HG03159 (cell line): ENCODE measurements at regions not wholly inside any gene's neighbourhood (a gene's known extent, or its start where the extent isn't known, plus 50 kb on each side); places are given as distances from the start of the nearest gene placed in this dataset.

Experiments
- ATAC-seq: cut with Tn5 transposase; IDR thresholded peaks from one replicate; pipeline ENCODE4 v1.9.1; 2021; ENCODE audit warnings: mild to moderate bottlenecking, moderate library complexity; ENCODE audit not compliant: unreplicated experiment

DNA sequence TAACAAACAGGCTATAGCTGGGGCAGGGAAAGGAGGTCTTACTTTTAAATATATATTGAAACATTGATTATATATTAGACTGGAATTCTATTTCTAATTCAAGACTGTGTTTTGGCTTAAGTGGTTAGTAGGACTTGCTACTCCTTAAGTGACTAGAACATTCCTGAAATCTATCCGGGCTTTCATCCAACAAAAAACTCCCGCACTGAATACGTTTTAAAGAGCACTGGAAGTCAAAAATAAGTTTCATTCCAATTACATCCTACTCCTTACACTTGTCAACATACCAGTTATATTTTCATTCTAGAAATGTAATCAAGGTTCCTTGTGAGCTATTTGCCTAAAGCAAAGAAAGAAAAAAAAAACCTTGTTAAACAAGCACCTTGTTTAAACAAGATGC is 204.6 kb downstream of the SP3 start:
- ATAC-seq = no peak

DNA sequence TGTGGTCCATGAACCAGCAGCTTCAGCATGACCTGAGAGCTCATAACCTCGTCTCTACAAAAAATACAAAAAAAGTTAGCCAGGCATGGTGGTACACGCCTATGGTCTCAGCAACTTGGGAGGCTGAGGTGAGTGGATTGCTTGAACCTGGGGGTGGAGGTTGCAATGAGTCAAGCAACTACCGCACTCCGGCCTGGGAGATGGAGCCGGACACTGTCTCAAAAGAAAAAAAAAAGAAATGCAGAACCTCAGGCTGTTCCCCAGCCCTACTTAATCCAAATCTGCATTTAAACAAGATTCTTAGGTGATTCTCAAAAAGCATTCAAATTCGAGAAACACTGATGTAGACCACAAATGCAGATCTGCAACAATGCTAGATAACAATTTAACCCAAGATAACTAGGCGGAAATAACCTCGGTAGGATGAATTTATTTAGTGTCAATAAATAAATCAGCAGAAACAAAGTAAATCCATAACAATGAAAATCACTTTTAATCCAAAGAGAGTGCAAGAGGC is 203.5 kb downstream of the SP3 start:
- ATAC-seq = no peak

DNA sequence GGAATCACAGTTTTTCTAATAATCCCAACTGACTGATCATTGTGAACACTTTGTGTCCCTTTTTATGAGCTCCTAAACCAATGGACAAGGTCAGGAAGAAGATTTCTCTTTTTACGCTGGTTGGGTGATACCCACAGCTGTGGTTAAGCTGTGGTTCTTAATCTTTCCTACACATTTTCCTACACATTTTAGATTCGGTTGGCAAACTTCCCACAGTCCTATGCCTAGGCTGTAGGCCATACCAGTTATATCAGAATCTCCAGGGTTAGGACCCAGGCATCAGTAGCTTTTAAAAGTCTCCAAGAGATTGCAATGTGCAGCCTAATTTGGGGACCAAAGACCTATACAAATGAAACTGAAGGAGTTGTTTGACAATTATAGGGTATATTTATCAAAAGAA is 203.0 kb downstream of the SP3 start:
- no peak for ATAC-seq

DNA sequence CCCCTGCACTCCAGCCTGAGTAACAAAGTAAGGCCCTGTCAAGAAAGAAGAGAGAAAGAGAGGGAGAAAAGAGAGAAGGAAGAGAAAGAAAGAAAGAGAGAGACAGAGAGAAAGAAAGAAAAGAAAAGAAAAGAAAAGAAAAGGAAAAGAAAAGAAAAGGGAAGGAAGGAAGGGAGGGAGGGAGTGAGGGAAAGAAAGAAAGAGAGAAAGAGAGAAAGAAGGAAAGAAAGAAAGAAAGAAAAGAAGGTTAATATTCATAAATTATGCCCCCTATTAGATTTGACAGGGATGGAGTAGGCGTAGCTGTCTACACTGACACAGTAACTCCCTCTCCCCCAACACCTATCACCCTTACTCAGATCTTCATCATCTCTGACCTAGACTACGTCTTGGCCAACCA is 202.3 kb downstream of the SP3 start:
- ATAC-seq = no peak

DNA sequence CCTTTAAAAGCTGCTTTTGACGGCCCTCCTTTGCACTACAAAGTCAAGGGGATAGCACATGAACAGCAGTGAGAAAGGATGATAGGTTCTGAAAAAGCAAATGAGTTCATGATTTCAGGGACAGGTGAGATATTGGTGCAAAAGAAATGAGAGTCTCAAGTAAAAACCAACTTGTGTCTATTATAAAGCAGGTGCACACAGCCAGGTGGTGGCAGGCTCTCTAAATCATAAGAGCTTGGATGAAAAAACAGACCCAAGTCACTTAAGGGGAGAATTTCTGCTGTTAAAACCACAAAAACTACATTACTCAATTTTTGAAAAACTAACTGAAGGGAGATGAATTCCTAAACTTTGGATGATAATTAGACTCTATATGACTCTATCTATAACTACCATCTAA is 201.5 kb downstream of the SP3 start:
- ATAC-seq = no peak

DNA sequence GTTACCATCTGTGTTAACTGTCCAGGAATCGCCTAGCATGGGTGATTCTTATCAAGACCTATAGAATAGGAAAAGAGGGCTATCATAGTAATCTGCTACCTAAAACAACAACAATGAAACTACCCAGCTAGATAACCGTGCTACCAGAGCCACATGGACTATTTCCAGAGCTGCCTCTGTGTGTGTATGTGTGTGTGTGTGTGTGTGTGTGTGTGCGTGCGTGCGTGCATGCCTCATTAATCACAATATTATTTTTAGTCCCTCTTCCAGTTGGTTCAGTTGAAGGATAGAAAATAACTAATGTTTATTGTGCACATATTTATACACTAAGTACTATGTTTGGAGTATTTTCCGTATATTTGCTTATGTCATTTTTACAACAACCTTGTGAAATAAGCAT is 201.1 kb downstream of the SP3 start:
- no peak for ATAC-seq

DNA sequence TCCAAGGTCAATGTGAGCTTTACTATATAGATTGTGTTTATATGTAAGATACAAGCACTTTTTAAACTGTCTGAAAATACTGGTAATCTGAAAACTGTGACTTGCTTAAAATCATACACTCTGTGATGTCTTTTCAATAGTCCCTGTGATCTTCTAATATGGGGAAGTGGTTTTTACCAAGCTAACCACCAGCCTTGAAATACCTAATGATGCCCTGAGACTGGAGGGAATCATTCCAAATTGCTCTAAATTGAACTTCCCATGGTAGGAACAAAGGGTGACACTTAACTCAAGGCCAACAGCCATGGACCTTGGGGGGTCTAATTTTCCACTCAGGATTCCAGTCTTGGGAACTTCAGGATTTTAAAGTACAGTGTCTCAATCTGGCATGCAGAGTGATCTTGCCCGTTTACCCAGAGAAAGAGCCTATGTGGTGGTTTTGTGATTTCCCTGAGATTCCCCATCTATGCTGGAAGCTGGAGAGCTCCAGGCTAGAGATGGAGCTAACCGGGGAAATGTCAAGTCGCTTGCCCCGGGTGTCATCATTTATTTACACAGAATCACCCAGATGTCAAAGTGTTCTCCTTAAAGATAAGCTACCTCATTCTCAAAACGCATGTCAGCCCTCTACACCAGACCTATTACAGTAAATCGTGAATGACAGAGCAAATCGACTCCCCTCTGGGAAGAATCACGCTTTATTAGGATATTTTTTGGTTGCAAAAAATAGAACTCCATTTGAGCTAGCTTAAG is 198.5 kb downstream of the SP3 start:
- no peak for ATAC-seq

DNA sequence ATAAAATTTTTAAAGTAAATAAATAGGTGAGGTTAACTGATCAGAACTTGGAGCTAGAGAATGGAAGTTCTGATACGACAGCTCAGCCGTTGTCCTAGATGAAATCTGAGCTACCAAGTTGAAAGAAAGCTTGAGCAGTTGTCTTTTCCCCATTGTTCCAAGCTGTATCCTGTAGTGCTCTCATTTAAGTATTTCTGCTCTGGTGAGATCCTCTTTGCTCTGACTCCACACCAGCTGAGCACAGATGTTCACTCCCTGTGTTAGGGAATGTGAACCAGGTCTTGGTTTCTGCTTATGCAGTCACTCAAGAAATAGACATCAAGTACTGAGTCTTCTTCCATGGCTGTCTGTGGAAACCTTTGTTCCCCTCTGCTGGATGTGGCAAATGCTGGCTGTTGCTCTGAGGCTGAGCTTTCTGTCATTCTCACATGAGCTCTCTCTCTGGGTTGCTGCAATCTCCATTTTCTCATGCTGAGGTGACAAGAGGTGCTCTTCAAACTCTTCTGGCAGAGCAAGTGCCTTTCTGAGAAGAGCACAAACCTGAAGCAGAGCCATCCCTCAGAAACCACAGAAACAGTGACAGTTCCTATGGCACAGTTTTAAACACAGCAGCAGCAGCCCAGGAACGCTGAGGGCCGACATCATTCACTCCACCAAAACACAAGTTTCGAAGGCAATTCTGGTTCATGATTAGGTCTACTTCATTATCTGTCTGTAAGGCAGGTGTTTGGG is 194.1 kb downstream of the SP3 start:
- no peak for ATAC-seq

DNA sequence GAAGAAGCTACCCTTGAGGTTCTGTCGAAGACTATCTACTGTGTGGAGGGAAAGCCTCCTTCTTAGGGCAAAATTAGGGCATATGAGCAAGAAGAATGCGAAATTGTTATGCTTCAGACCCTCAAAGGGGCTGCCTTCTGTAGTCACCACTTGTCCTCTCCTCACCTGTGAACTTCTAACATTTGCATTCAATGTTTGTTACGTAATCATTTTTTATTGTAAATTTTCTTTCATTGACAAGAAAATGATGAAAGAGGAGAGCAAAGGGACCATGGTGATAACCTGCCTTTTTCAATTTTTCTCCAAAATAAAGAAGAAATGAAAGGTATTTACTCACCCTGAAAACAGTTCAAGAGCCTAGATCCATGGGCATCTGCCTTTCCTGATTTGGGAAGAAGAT is 193.0 kb downstream of the SP3 start:
- no peak for ATAC-seq

DNA sequence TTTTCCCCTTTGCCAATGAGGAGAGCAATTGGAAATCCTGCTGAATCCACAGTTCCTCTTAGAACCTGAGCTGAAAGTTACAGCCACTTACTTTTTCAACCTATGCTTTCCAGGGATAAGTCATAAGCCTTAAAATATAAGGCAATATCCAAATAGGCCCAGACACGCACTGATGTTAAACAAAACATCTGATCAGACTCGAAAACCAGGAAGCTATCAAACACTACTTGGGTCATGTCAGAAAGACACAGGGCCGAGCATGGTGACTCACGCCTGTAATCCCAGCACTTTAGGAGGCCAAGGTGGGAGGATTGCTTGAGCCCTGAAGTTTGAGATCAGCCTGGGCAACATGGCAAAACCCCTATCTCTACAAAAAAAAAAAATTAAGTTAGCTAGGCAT is 192.1 kb downstream of the SP3 start:
- ATAC-seq = no peak

DNA sequence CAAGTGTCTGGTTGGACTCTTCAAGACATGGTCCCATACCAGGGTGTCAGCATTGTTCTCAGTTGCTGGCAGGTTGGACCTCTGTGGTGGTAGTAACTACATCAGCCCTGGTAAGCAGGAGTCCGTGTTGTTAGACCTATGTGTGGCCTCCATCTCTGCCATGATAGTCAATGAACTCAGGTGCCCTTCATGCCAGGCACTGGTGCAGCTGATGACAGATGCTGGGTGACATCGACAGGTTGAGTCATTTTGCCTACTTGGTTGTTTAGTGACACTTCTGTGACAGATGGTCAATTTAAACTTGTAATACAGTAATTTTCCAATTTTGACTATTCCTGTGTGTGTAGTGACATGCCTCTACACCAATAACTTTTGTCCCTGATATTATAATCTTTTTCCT is 189.7 kb downstream of the SP3 start:
- ATAC-seq = no peak

DNA sequence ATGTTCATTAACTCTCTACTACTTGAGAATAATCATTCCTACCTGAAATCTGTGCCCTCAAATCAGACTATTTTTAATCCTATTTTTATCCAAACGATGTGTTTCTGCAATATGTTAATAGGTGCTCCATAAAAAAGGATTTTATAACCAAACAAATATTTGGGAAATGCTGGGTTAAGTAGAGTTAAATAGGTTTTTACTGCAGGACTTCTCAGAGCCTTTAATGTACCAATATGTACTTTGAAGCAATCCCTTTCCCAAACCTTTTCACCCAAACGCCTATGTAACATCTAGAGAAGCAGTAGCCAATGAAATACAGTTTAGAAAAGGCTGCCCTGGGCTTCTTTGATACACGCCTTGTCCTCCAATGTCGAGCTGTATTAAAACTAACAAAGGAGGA is 182.5 kb downstream of the SP3 start:
- ATAC-seq = no peak

DNA sequence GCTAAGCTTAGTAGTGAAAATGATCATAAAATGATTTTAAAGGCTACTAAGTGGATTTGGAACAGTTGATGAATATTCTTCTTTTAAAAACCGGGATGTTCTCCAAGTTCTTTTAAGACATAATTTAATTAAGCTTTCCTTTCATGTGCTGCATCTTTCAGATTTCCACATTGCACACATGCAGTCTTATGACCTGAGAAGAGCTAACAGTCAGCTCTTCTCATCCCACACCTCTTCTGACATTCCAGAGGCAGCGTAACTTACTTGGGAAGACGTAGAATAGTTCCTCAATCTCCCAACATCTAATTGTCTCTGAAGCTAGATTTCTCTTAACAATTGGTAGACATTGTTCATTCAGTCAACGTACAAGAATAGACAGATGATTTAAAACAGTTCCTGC is 181.8 kb downstream of the SP3 start:
- no peak for ATAC-seq

DNA sequence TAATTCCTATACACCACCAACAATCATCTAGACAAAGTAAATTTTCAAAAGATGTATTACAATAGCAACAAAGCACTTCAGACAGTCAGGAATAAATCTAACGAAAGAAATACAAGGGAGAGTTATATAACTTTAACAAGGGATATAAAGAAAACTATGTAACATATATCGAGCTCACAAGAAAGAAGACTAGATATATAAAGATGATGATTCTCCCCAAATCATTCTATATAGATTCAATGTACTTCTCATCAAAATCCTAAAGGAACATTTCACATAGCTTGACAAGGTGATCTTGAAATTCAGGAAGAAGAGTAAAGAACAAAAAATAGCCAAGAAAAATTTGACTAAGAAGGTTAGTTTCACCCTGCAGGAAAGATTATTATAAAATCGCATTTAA is 179.4 kb downstream of the SP3 start:
- ATAC-seq = no peak

DNA sequence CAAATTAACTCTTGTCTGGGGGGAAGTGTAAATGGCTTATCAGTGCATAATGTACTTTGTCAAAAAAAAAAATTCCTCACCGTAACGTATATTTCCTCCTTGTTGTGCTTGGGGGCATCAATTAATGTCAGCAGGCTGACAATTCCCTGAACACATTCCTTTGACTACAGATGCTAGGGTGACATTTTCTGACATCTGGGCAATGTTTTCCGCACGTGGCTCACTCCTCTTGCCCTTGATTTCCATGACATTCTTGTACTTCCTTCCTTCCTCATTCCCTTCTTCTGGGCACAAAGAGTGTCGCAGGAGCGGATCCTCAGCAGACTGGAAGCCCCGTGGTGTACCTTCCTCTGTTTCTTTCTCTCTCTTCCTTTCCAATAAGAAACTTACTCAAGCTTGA is 173.7 kb downstream of the SP3 start:
- no peak for ATAC-seq

DNA sequence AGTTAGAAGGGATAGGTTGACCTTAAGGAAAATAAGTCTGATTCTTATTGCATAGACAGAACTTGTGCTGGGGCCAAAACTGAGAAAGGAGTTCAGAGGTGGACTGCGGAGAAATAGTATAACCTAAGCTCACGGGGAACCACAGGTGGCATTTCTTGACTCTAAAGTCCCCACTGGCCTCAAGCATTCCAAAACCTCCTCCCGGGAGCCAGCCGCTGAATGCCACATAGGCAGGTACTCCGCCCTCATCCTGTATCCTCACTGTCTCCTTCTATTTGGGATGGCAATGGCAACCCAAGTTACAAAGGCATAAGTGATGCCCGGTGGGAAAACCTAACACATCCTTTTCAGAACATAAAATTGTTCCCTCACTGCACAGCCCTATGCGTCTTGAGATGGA is 173.0 kb downstream of the SP3 start:
- no peak for ATAC-seq

DNA sequence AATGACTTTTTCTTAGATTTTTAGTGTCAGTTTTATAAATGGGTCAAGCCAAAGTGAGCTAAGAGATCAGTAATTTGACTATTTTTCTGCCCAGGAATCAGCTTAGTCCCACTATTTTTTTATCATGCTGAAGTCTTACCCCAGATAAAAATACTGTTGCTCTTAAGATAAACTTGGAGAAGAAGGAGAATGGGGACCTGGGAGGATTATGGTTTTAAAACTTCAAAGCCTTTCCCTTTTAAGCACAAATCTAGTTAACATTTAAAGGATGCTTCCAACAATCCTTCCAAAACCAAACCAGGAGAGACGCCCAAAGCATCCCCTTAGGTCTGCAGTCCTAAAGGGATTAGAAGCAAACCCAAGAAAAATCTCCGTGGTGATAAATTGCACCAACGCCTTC is 172.4 kb downstream of the SP3 start:
- no peak for ATAC-seq

DNA sequence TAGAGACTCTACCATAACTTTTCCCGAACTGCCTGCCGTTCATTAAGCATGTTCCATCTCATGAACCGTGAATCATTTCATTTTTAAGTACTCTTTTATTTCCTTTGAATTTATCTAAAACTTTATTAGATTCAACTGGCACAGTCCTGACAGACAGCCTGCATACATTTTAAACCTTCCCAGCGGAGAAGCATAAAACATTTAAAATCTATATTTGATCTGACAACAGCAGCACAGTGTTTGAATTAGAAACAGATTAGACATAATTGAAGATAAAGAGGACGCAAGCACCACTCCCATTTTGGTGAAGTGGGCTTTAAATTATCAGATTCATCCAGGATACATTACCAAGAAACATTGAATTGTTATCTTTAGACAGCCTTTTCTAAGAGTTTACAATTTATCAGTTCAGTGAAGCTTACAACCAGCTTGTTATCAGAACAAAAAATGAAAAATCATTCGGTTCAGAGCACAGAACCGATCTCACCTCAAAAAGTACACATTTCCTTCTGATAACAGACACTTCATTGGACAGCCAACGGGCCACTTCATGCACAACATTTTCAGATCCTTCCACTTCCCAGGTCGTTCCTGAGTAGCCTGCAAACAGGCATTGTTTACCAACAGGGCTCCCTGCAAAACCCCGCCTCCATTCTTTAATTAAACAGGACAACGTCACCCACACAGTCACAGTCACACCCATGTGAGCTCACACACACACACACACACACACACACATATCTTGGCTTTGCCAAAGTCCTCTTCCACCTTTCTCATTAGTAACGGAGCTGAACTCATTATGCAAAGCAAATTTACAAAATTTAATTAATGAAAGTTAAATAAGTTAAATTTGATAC is 171.2 kb downstream of the SP3 start:
- no peak for ATAC-seq

DNA sequence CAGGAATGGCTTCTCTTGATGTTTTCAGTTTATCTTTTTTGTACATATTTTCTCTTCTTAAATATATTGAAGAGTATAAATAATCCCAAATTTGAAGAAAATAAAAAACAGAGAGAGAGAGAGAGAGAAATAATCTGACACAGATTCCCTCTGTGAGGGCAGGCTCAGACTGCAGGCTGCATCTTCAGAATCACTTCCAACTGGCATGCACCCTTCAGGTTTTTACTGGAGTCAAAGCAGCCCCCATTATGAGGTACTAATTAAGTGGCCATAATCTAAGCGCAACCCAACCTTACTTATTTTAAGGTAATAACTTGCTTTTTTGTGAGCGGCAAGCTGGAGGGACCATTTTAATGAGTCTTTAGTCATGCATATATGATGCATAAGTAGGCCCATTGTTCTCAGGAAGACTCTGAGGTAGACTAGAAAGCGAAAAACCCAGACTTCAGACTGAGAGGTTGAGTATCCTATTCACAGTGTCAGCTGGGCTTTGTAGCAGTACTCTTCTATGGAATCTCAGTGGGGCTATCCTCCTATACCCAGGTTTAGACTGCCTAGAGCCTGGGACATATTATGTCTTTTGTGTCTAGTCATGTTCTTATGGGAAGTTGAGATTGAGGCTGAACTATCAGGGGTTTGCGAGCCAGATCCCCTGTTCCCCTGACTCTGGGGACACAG is 167.4 kb downstream of the SP3 start:
- ATAC-seq = no peak

DNA sequence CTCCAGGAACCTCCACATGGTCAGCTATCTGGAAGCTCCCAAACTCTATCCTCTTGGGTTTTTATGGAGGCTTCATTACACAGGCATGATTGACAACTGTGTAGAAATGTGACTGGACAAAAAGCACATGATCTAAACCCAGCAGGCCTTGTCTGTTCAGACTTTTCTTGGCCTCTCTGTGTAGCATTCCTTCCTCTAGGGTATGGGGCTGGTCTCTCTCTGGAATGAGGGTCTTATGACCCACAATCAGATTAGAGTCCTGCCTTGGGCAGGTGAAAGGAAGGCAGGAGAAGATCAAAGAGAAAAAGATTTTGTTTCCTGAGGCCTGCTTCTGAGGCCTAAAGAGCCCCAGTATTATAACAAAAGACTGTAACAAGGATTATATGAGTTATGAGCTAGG is 162.7 kb downstream of the SP3 start:
- no peak for ATAC-seq

DNA sequence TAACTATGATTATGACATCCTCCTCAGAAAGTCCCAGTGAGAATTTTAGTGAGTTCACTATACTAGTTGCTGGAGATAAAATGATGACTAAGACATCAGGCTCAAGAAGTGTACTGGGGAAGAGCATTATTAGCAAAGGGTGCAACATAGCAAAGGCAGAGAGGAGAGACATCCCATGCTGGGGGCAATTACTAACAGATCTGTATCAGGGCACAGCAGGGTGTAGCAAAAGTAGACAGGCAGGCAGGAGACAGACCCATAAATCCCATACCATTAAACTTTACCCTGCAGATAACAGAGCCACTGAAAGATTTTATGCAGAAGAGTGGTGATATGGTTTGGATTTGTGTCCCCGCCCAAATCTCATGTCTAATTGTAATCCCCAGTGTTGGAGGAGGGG is 161.7 kb downstream of the SP3 start:
- no peak for ATAC-seq
